H1 (cell line): ENCODE measurements at regions not wholly inside any gene's neighbourhood (a gene's known extent, or its start where the extent isn't known, plus 50 kb on each side); places are given as distances from the start of the nearest gene placed in this dataset.

Experiments
- CTCF ChIA-PET: fragments of 300-600 bp; sonication (Branson Sonifier 250); formaldehyde crosslinking; loops from one replicate; lab custom pipeline; 2021; ENCODE audit not compliant: partially characterized antibody; lab: Charles Lee
- POLR2A ChIA-PET: fragments of 300-600 bp; sonication (Branson Sonifier 250); formaldehyde crosslinking; loops from one replicate; lab custom pipeline; 2021; ENCODE audit warnings: inconsistent platforms; ENCODE audit not compliant: partially characterized antibody; lab: Charles Lee
- DNase-seq, 2 experiments: peaks; one replicate each; pipeline versions ENCODE4 v3.0.0 to v3.0.0-alpha.2; 2010 to 2022; ENCODE audit warnings: low spot score in 2 of 2, low read depth in 1 of 2, mixed read lengths in 1 of 2
- FAIRE-seq: peaks from 2 replicates; lab custom pipeline; 2011; peaks lifted over from hg19 to GRCh38; lab: Jason Lieb, UNC
- H2AFZ ChIP-seq: 2 replicates; pipeline ENCODE4 v1.8.1; 2012; ENCODE audit warnings: low read length, inconsistent platforms
- H2AK5ac ChIP-seq: 2 replicates; pipeline ENCODE4 v1.6.1; 2013; ENCODE audit warnings: low read depth, low read length
- H2BK120ac ChIP-seq: replicated peaks from 2 replicates; pipeline ENCODE3; 2013; ENCODE audit warnings: low read depth, low read length, inconsistent platforms
- H2BK12ac ChIP-seq: 2 replicates; pipeline ENCODE4 v1.6.1; 2013; ENCODE audit warnings: low read depth, low read length
- H2BK15ac ChIP-seq: 2 replicates; pipeline ENCODE4 v1.6.1; 2013; ENCODE audit warnings: low read length
- H2BK20ac ChIP-seq: 2 replicates; pipeline ENCODE4 v1.6.1; 2013; ENCODE audit warnings: low read length
- H2BK5ac ChIP-seq: 2 replicates; pipeline ENCODE4 v1.6.1; 2013; ENCODE audit warnings: low read depth, low read length
- H3K14ac ChIP-seq: 2 replicates; pipeline ENCODE4 v1.6.1; 2013; ENCODE audit warnings: inconsistent platforms; ENCODE audit not compliant: insufficient read length
- H3K18ac ChIP-seq: 2 replicates; pipeline ENCODE4 v1.6.1; 2013; ENCODE audit warnings: low read length; ENCODE audit errors: extremely low read depth
- H3K23ac ChIP-seq: 2 replicates; pipeline ENCODE4 v1.6.1; 2013; ENCODE audit warnings: inconsistent platforms; ENCODE audit not compliant: insufficient read length
- H3K23me2 ChIP-seq: 2 replicates; pipeline ENCODE4 v1.6.1; 2013; ENCODE audit warnings: low read depth, low read length
- H3K27ac ChIP-seq: 2 replicates; pipeline ENCODE4 v1.6.1; 2011; ENCODE audit warnings: low read depth, low read length, inconsistent platforms
- H3K27me3 ChIP-seq, 4 experiments: replicated peaks in 1 of 4; 1 replicate in 1 of 4; 2 replicates in 3 of 4; pipeline versions ENCODE4 v1.6.1 to v1.8.1; 2011 to 2013; ENCODE audit warnings: low read length in 3 of 4, mild to moderate bottlenecking in 3 of 4, inconsistent platforms in 2 of 4, mixed read lengths in 2 of 4, moderate library complexity in 1 of 4; ENCODE audit not compliant: control insufficient read depth in 3 of 4, insufficient read depth in 3 of 4; ENCODE audit errors: extremely low read depth in 1 of 4
- H3K36me3 ChIP-seq, 4 experiments: 2 replicates each; pipeline versions ENCODE4 v1.6.1 to v1.8.1; 2011 to 2013; ENCODE audit warnings: mild to moderate bottlenecking in 4 of 4, low read length in 3 of 4, moderate library complexity in 2 of 4, control low read depth in 1 of 4, inconsistent platforms in 1 of 4; ENCODE audit not compliant: insufficient read depth in 4 of 4, control insufficient read depth in 2 of 4
- H3K4ac ChIP-seq: replicated peaks from 2 replicates; pipeline ENCODE3; 2013; ENCODE audit warnings: low read length, low read depth, mixed read lengths, inconsistent platforms; ENCODE audit not compliant: insufficient read length
- H3K4me1 ChIP-seq, 4 experiments: replicated peaks in 1 of 4; 1 replicate in 1 of 4; 2 replicates in 3 of 4; pipeline versions ENCODE4 v1.6.1 to v1.8.1; 2011 to 2013; ENCODE audit warnings: low read length in 3 of 4, inconsistent platforms in 2 of 4, mixed read lengths in 1 of 4; ENCODE audit not compliant: insufficient read depth in 4 of 4, control insufficient read depth in 3 of 4
- H3K4me2 ChIP-seq, 2 experiments: 2 replicates each; pipeline versions ENCODE4 v1.6.1 to v1.8.1; 2011 to 2013; ENCODE audit warnings: low read depth in 2 of 2, low read length in 2 of 2, control low read depth in 1 of 2, inconsistent platforms in 1 of 2, mild to moderate bottlenecking in 1 of 2; ENCODE audit not compliant: insufficient read depth in 1 of 2
- H3K4me3 ChIP-seq, 4 experiments: fragments of 200-600, 300-600 bp in 1 of 4; sonication (generic), shearing (Covaris generic), sonication (Bioruptor Twin) in 1 of 4; 2 replicates each; pipeline versions ENCODE4 v1.5.1 to v1.8.1; 2011 to 2016; ENCODE audit warnings: low read length in 4 of 4, low read depth in 3 of 4, control low read depth in 2 of 4, inconsistent platforms in 2 of 4, mild to moderate bottlenecking in 2 of 4, mixed read lengths in 1 of 4, moderate library complexity in 1 of 4; ENCODE audit not compliant: insufficient read depth in 2 of 4; ENCODE audit errors: extremely low read depth in 1 of 4
- H3K56ac ChIP-seq: replicated peaks from 2 replicates; pipeline ENCODE3; 2013; ENCODE audit warnings: low read depth, mild to moderate bottlenecking, mixed read lengths, low read length, inconsistent platforms; ENCODE audit not compliant: insufficient read length
- H3K79me1 ChIP-seq: 2 replicates; pipeline ENCODE4 v1.6.1; 2013; ENCODE audit warnings: low read depth, low read length, control low read depth
- H3K79me2 ChIP-seq, 2 experiments: 2 replicates each; pipeline versions ENCODE4 v1.6.1 to v1.8.1; 2012 to 2013; ENCODE audit warnings: low read length in 2 of 2, mild to moderate bottlenecking in 2 of 2, inconsistent platforms in 1 of 2; ENCODE audit not compliant: insufficient read depth in 2 of 2, control insufficient read depth in 1 of 2
- H3K9ac ChIP-seq, 4 experiments: replicated peaks in 1 of 4; 1 replicate in 1 of 4; 2 replicates in 3 of 4; pipeline versions ENCODE4 v1.6.1 to v1.8.1; 2011 to 2013; ENCODE audit warnings: low read depth in 3 of 4, low read length in 3 of 4, control low read depth in 2 of 4, mild to moderate bottlenecking in 2 of 4, moderate library complexity in 2 of 4, inconsistent platforms in 1 of 4; ENCODE audit errors: extremely low read depth in 1 of 4
- H3K9me3 ChIP-seq, 2 experiments: 2 replicates each; pipeline versions ENCODE4 v1.6.1 to v1.8.1; 2012 to 2013; ENCODE audit warnings: mild to moderate bottlenecking in 2 of 2, moderate library complexity in 2 of 2, control low read depth in 1 of 2, inconsistent platforms in 1 of 2, low read depth in 1 of 2, low read length in 1 of 2, mixed read lengths in 1 of 2; ENCODE audit not compliant: insufficient read depth in 2 of 2
- H4K20me1 ChIP-seq, 2 experiments: replicated peaks in 1 of 2; 2 replicates each; pipeline versions ENCODE3 to v1.8.1; 2011 to 2013; ENCODE audit warnings: inconsistent platforms in 2 of 2, low read length in 2 of 2, mild to moderate bottlenecking in 1 of 2; ENCODE audit not compliant: insufficient read depth in 2 of 2, control insufficient read depth in 1 of 2
- H4K5ac ChIP-seq: 2 replicates; pipeline ENCODE4 v1.6.1; 2013; ENCODE audit warnings: low read length, low read depth, mixed read lengths, inconsistent platforms; ENCODE audit not compliant: insufficient read length
- H4K8ac ChIP-seq: 2 replicates; pipeline ENCODE4 v1.8.0; 2013; ENCODE audit warnings: mild to moderate bottlenecking, moderate library complexity, low read length, inconsistent platforms; ENCODE audit not compliant: insufficient read depth; ENCODE audit errors: extremely low read depth
- H4K91ac ChIP-seq: replicated peaks from 2 replicates; pipeline ENCODE3; 2013; ENCODE audit warnings: low read length, mixed read lengths, inconsistent platforms; ENCODE audit not compliant: insufficient read length
- HDAC6 ChIP-seq: IDR thresholded peaks from one replicate; pipeline ENCODE4 v1.7.1; 2012; ENCODE audit warnings: low read depth, mild to moderate bottlenecking, inconsistent platforms, low read length, moderate library complexity
- PHF8 ChIP-seq: fragments of 200-600 bp; sonication (generic); conservative IDR thresholded peaks from 2 replicates; pipeline ENCODE4 v1.7.1; 2012; ENCODE audit warnings: low read depth, mild to moderate bottlenecking, inconsistent platforms, low read length, moderate library complexity
- TBP ChIP-seq: IDR thresholded peaks from 2 replicates; pipeline ENCODE4 v1.6.1; 2011; ENCODE audit warnings: low read depth, low read length, improper control_type of control experiment
- TEAD4 ChIP-seq: IDR thresholded peaks from 2 replicates; pipeline ENCODE4 v1.6.1; 2012; ENCODE audit warnings: low read depth, low read length, inconsistent platforms, mixed read lengths
- WGBS, 2 experiments: shearing (Covaris generic) in 1 of 2; methylation state at CpG; one replicate each; pipeline versions ENCODE4 v1.1.6 to v1.1.7; 2013 to 2015; ENCODE audit warnings: low lambda C conversion rate in 2 of 2, mixed read lengths in 2 of 2, inconsistent platforms in 1 of 2, low coverage in 1 of 2, missing lambda C conversion rate in 1 of 2; ENCODE audit not compliant: insufficient replicate concordance in 2 of 2, insufficient coverage in 1 of 2, insufficient read length in 1 of 2; ENCODE audit errors: extremely low coverage in 1 of 2, missing lambda C conversion rate in 1 of 2; 5-methylcytosine and 5-hydroxymethylcytosine counted together

- Histone ChIP-seq H3K79me1 (no peaks in the 10 kb centered on the region), H3K23ac (no peak overlapping the region), H3K27ac (no peak overlapping the region), H3K23me2 (no peaks in the 10 kb centered on the region), H2AFZ (no peak overlapping the region), H3K36me3 (no peaks in the 10 kb centered on the region), H2BK20ac (no peak overlapping the region), H3K27me3 (no peaks in the 10 kb centered on the region), H3K4me1 (no peaks in the 10 kb centered on the region), H3K4me3 (no peak overlapping the region), H2BK15ac (no peak overlapping the region), H4K91ac (no peak overlapping the region), H3K9me3 (no peaks in the 10 kb centered on the region), H2BK120ac (no peak overlapping the region), H3K14ac (no peak overlapping the region), H4K8ac (no peak overlapping the region), H4K5ac (no peak overlapping the region), H3K79me2 (no peaks in the 10 kb centered on the region), H3K9ac (no peak overlapping the region), H2BK5ac (no peak overlapping the region), H2BK12ac (no peak overlapping the region), H2AK5ac (no peak overlapping the region), H3K4ac (no peak overlapping the region), H3K4me2 (no peak overlapping the region), H3K18ac (no peak overlapping the region), H4K20me1 (no peaks in the 10 kb centered on the region), H3K56ac (no peak overlapping the region)
- ChIA-PET CTCF (interaction anchor here (0.9 to 1.9 kb wide), 7 partner anchors 24 to 376 kb away, joined by 3 to 6 read pairs (median 4); no protein-coding TSS in a partner anchor), POLR2A (no interaction called here)
- 77% methylated on average over 3 of the region's 3 CpGs; no CpG with 5 or more reads in 1 of the 2 experiments for WGBS, 2 experiments
- FAIRE-seq = no peak
- TF ChIP-seq PHF8 (no peak), TBP (no peak), HDAC6 (no peak), TEAD4 (no peak)
- no peak for DNase-seq
These were observed 181.0 kb upstream of the PRICKLE2 start for GRCh38 chr3:64406271-64406670.
